GM23248 (cell line): ENCODE measurements at regions not wholly inside any gene's neighbourhood (a gene's known extent, or its start where the extent isn't known, plus 50 kb on each side); places are given as distances from the start of the nearest gene placed in this dataset.

Source experiments
- EZH2 ChIP-seq: fragments of 200-600 bp; sonication (generic); IDR thresholded peaks from 2 replicates; pipeline ENCODE4 v1.6.1; 2018; ENCODE audit warnings: antibody characterized with exemption, mild to moderate bottlenecking; ENCODE audit not compliant: insufficient read depth, poor library complexity, severe bottlenecking
- EZH2phosphoT487 ChIP-seq: fragments of 200-600 bp; sonication (generic); IDR thresholded peaks from 2 replicates; pipeline ENCODE4 v1.6.1; 2018; ENCODE audit warnings: antibody characterized with exemption, moderate library complexity, mild to moderate bottlenecking, low read depth; ENCODE audit not compliant: insufficient read depth

GRCh38 chr6:44002593-44003344 is 124.5 kb downstream of the MRPL14 start:
- no peak for TF ChIP-seq EZH2
- TF ChIP-seq EZH2phosphoT487, result no peak
